ENCODE measurements at regions not wholly inside any gene's neighbourhood (a gene's known extent, or its start where the extent isn't known, plus 50 kb on each side); places are given as distances from the start of the nearest gene placed in this dataset.
"Not testable (repeated sequence)": the region's sequence is repeated elsewhere in the genome, so short reads cannot be mapped to it uniquely, and the experiment has no call there.

DNA sequence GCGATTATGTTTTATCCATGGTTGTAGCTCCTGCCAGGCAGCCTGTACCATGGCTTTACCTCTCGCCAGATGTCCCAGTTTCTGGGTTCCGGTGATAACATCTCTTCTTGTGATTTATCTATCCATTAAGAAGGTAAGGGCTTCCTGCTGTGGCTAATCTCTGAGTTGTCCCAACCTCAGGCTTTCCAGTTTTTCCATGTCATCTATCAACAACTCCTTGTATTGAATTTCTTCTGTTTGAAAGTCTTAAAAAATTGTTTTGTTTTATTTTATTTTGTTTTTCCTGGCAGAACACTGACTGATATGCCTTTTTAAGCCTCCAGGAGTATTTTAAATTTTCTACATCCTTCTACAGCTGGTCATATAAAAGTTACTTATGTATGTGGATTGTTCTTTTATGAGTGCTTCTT is 241.9 kb downstream of the ANTXR2 start:
- DNase-seq (ENCODE audit: low read depth) = no peak
- H3K4me3 ChIP-seq (ENCODE audit: control insufficient read depth, low read depth, low read length) = no peak overlapping the region
- TF ChIP-seq, protein P1, sequence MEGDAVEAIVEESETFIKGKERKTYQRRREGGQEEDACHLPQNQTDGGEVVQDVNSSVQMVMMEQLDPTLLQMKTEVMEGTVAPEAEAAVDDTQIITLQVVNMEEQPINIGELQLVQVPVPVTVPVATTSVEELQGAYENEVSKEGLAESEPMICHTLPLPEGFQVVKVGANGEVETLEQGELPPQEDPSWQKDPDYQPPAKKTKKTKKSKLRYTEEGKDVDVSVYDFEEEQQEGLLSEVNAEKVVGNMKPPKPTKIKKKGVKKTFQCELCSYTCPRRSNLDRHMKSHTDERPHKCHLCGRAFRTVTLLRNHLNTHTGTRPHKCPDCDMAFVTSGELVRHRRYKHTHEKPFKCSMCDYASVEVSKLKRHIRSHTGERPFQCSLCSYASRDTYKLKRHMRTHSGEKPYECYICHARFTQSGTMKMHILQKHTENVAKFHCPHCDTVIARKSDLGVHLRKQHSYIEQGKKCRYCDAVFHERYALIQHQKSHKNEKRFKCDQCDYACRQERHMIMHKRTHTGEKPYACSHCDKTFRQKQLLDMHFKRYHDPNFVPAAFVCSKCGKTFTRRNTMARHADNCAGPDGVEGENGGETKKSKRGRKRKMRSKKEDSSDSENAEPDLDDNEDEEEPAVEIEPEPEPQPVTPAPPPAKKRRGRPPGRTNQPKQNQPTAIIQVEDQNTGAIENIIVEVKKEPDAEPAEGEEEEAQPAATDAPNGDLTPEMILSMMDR (IDR thresholded peaks at IDR 0.05; ENCODE audit: control insufficient read depth, insufficient read depth, low read depth, low read length, missing control alignments) = no peak

GRCh38 chr4:79827283-79827682 is 245.7 kb downstream of the ANTXR2 start:
- TF ChIP-seq, protein P1 (IDR thresholded peaks at IDR 0.05; ENCODE audit: control insufficient read depth, insufficient read depth, low read depth, low read length, missing control alignments) = no peak
- H3K4me3 ChIP-seq (ENCODE audit: control insufficient read depth, low read depth, low read length) = no peak overlapping the region
- no peak for DNase-seq (ENCODE audit: low read depth)

DNA sequence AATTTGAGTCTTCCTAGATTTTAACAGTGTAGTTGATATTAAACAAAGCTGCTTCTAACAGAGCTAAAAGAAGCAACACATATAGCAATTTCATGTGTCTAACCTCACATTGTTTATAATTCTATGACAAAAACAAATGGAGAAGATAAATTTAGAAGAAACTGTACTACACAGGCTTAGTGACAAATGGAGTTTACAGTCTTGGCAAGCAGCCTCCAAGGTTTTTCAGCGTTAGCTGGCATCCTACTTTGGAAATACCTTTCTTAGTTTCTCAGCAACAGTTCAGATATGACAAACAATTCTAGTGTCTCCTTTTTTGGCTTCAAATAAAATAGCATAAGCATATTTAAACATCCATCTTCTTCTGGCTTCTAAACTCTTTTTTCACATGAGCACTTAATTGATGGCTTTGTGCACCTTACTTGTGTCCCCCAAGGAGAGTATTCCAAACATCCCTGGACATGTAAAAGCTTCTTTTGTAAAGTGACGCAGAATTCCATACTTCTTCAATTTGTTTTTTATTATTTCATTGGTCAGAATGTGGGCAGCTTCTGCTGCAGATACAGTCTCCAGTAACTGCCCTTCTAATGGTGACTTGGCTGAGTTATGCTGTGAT is 249.8 kb downstream of the ANTXR2 start:
- no peak for DNase-seq (ENCODE audit: low read depth)
- H3K4me3 ChIP-seq (ENCODE audit: control insufficient read depth, low read depth, low read length) = no peak overlapping the region
- TF ChIP-seq, protein P1 (IDR thresholded peaks at IDR 0.05; ENCODE audit: control insufficient read depth, insufficient read depth, low read depth, low read length, missing control alignments) = no peak

- H3K4me3 ChIP-seq (ENCODE audit: control insufficient read depth, low read depth, low read length) = no peak overlapping the region
- DNase-seq (ENCODE audit: low read depth) = no peak
- TF ChIP-seq, protein P1 (IDR thresholded peaks at IDR 0.05; ENCODE audit: control insufficient read depth, insufficient read depth, low read depth, low read length, missing control alignments) = no peak
Measured at GRCh38 chr4:79820427-79820826, 252.6 kb downstream of the ANTXR2 start.

DNA sequence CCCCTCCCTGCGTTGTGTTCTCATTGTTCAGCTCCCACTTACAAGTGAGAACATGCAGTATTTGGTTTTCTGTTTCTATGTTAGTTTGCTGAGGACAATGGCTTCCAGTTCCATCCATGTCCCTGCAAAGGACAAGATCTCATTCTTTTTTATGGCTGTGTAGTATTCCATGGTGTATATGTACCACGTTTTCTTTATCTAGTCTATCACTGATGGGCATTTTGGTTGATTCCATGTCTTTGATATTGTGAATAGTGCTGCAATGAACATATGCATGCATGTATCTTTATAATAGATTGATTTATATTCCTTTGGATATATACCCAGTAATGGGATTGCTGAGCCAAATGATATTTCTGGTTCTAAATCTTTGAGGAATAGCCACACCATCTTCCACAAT is 265.1 kb downstream of the ANTXR2 start:
- DNase-seq (ENCODE audit: low read depth); H3K4me3 ChIP-seq (ENCODE audit: control insufficient read depth, low read depth, low read length): not testable (repeated sequence)

GRCh38 chr4:79798047-79798446 is 275.0 kb downstream of the ANTXR2 start:
- no peak for DNase-seq (ENCODE audit: low read depth)
- TF ChIP-seq, protein P1 (IDR thresholded peaks at IDR 0.05; ENCODE audit: control insufficient read depth, insufficient read depth, low read depth, low read length, missing control alignments) = no peak
- no peak overlapping the region for H3K4me3 ChIP-seq (ENCODE audit: control insufficient read depth, low read depth, low read length)

DNA sequence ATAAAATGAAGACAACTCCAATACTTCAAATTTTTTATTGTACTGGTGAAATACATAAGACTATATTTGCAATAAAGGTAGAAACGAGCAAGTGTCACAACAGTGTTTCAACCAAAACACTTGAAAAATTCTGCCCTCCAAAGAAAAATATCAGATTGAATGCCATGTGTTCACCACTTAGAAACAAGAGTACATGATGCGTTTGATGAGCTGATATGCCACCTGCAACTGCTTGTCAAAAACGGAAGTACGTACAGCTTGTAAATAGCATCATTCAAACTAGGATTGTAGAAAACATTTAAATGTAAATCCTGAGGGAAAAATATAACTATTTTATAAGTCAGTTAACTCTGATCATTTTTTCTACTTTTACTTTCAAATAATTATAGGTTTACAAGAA is 276.1 kb downstream of the ANTXR2 start:
- TF ChIP-seq, protein P1 (IDR thresholded peaks at IDR 0.05; ENCODE audit: control insufficient read depth, insufficient read depth, low read depth, low read length, missing control alignments) = no peak
- H3K4me3 ChIP-seq (ENCODE audit: control insufficient read depth, low read depth, low read length) = no peak overlapping the region
- DNase-seq (ENCODE audit: low read depth) = no peak
